ENCODE measurements at regions not wholly inside any gene's neighbourhood (a gene's known extent, or its start where the extent isn't known, plus 50 kb on each side); places are given as distances from the start of the nearest gene placed in this dataset.

DNA sequence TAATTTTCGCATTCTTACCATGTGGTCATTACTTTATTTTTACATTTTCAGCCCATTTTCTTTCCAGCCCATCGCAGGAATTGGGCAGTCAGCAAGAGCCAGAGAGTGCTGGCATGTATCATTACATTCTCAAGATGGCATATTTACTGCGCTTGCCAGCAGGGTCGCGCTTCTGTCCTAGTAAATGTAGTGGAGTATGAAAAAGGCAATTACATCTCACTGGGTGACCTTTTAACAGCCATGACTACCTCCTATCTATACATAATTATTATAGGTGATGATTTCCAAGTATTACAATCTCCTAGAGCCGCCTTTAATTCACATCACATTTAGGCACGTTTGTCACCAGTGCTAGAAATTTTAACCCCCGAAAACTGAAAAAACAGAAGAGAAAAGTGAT lies 433.7 kb upstream of the MGMT start (continued):
- TF ChIP-seq FOXM1 (IDR thresholded peaks at IDR 0.05; ENCODE audit: low read depth) (no peak), FOXM1 (CRISPR knock-in tag; IDR thresholded peaks at IDR 0.05; ENCODE audit: low read depth) (no peak), GATA2 (CRISPR knock-in tag; IDR thresholded peaks at IDR 0.05) (no peak), ATF7 (IDR thresholded peaks at IDR 0.05) (no peak), ZBTB1 (CRISPR knock-in tag; IDR thresholded peaks at IDR 0.05; ENCODE audit: borderline replicate concordance, low read depth) (no peak)

DNA sequence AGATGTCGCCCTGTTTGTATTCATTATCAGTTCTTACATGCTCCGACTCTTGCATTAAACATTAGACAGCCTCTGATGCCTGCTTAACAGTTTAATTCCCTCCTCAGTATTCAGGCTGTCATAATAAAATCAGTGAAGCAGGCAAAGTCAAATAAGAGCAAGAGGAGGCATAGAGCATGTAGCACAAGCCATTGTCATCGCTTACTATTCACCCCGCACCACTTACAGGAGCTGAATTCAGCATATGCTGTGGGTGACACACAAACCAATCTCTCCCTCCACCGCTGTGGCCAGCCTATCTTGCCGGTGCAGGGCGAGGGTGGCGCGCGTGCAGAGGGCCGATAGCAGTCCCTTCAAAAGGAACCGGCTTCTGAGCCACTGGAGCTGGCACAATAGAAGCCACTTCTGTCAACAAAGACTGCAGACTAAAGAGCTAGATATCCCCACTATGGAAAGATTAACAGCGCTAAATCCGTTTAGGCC lies 433.2 kb upstream of the MGMT start:
- H3K4me3 ChIP-seq, result no peak overlapping the region
- DNase-seq (ENCODE audit: extremely low read depth in 1 of 4, low spot score in 3 of 4) (peak; percentile 27 to 68 (median 49)), FAIRE-seq (peak; percentile 67), ATAC-seq (peak; percentile 68)
- no peak overlapping the region for H3K4me2 ChIP-seq (ENCODE audit: insufficient read depth, low read length)
- in situ Hi-C loops (cut with MboI) (no loop called here), intact Hi-C loops (cut with micrococcal nuclease) (no loop called here)
- H2AFZ ChIP-seq (ENCODE audit: low read depth, low read length), result no peak overlapping the region
- H3K36me3 ChIP-seq (ENCODE audit: control insufficient read depth, insufficient read depth, low read length), result no peaks in the 10 kb centered on the region
- no peaks in the 10 kb centered on the region for H3K9me1 ChIP-seq (ENCODE audit: control insufficient read depth, insufficient read depth, low read length)
- WGBS (ENCODE audit: insufficient coverage, low coverage, missing lambda C conversion rate), result 0% methylated on average over 9 of the region's 14 CpGs
- no peaks in the 10 kb centered on the region for H3K79me2 ChIP-seq (ENCODE audit: control insufficient read depth, insufficient read depth, low read length)
- peaks cover 3 to 39% of the 10 kb centered on the region in 2 experiments for H3K27me3 ChIP-seq (ENCODE audit: control insufficient read depth in 2 of 2, insufficient read depth in 2 of 2, low read length in 2 of 2)
- no peak overlapping the region for H3K9ac ChIP-seq (ENCODE audit: insufficient read depth in 1 of 2, low read depth in 2 of 2, low read length in 2 of 2)
- no peaks in the 10 kb centered on the region for H4K20me1 ChIP-seq (replicated peaks; ENCODE audit: control insufficient read depth, insufficient read depth, low read length)
- H3K4me1 ChIP-seq (replicated peaks in 1 of 2; ENCODE audit: control insufficient read depth in 2 of 2, insufficient read depth in 2 of 2, low read length in 2 of 2), result no peaks in the 10 kb centered on the region
- ChIA-PET CTCF (ENCODE audit: low intra/inter-chr PET ratio) (interaction anchor here (0.5 kb wide), 1 partner anchor 897 kb away, joined by 3 read pairs; no protein-coding TSS in a partner anchor), POLR2A (interaction anchor here (0.6 kb wide), 1 partner anchor 660 kb away, joined by 3 read pairs; no protein-coding TSS in a partner anchor)
- no peaks in the 10 kb centered on the region for H3K9me3 ChIP-seq (replicated peaks; ENCODE audit: control insufficient read depth, insufficient read depth, low read depth, low read length)
- H3K27ac ChIP-seq (ENCODE audit: extremely low read depth, low read depth, low read length), result no peak overlapping the region
- no TSS peak for BruUV-seq (replicated peaks)
- TF ChIP-seq TAF15 (IDR thresholded peaks at IDR 0.05; ENCODE audit: low read depth, low read length) (no peak), ZNF165 (CRISPR knock-in tag; IDR thresholded peaks at IDR 0.05; ENCODE audit: borderline replicate concordance) (no peak), BRD9 (IDR thresholded peaks at IDR 0.05; ENCODE audit: low read depth, partially characterized antibody) (no peak), SETDB1 (IDR thresholded peaks at IDR 0.05; ENCODE audit: low read length) (no peak), PURB (CRISPR knock-in tag; IDR thresholded peaks at IDR 0.05; ENCODE audit: low read depth) (no peak), U2AF2 (optimal IDR thresholded peaks at IDR 0.05; ENCODE audit: low read depth, low read length) (no peak), TCF7 (IDR thresholded peaks at IDR 0.05; ENCODE audit: borderline replicate concordance) (peak; percentile 90), KDM1A (IDR thresholded peaks at IDR 0.05) (peak; percentile 85 to 88), PHF21A (IDR thresholded peaks at IDR 0.05; ENCODE audit: borderline replicate concordance, low read depth) (no peak), NFATC3 (IDR thresholded peaks at IDR 0.05) (no peak), DNMT1 (IDR thresholded peaks at IDR 0.05) (no peak), ZNF507 (tag; conservative IDR thresholded peaks at IDR 0.05) (no peak), CBFA2T2 (conservative IDR thresholded peaks at IDR 0.05) (peak; percentile 85), NFIC (IDR thresholded peaks at IDR 0.05) (peak; percentile 71), ILK (tag; IDR thresholded peaks at IDR 0.05; ENCODE audit: borderline replicate concordance, low read depth) (no peak), SAP30 (IDR thresholded peaks at IDR 0.05; ENCODE audit: borderline replicate concordance, insufficient read depth, low read depth, low read length, poor library complexity, severe bottlenecking) (no peak)

All from K562 (cell line).